ENCODE measurements at regions not wholly inside any gene's neighbourhood (a gene's known extent, or its start where the extent isn't known, plus 50 kb on each side); places are given as distances from the start of the nearest gene placed in this dataset.

DNA sequence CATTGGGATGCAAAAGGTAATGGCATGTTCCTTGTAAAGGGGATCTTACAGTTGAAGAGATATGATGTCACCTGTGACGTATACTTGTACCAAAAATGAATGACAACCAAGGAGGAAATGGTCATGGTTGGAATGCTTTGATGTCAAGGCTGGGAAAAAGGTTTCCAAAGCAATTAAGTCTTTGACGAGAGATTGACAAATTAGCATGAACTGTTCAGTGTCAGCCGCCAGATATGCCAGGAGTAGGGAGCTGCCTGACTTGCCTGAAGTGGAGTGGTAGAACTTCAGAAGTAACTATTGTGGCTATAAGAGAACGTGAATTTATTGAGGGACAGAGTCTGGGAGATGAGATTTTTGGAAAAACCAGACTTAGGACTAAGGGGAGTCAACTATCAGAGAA lies 88.1 kb downstream of the SEPTIN7 start:
- DNase-seq (no peak), ATAC-seq (no peak)
- 89 to 93% (median 91%) methylated on average over 4 of the region's 4 CpGs for WGBS, 4 donors
- Histone ChIP-seq H3K36me3 (peaks cover 0 to 94% (median 52%) of the 10 kb centered on the region in 9 donors), H3K4me1 (peaks cover 0 to 8% (median 0%) of the 10 kb centered on the region in 12 donors), H3K9me3 (no peaks in the 10 kb centered on the region), H3K4me3 (no peak overlapping the region), H3K27ac (no peak overlapping the region), H3K27me3 (no peaks in the 10 kb centered on the region)
- TF ChIP-seq, protein P1, sequence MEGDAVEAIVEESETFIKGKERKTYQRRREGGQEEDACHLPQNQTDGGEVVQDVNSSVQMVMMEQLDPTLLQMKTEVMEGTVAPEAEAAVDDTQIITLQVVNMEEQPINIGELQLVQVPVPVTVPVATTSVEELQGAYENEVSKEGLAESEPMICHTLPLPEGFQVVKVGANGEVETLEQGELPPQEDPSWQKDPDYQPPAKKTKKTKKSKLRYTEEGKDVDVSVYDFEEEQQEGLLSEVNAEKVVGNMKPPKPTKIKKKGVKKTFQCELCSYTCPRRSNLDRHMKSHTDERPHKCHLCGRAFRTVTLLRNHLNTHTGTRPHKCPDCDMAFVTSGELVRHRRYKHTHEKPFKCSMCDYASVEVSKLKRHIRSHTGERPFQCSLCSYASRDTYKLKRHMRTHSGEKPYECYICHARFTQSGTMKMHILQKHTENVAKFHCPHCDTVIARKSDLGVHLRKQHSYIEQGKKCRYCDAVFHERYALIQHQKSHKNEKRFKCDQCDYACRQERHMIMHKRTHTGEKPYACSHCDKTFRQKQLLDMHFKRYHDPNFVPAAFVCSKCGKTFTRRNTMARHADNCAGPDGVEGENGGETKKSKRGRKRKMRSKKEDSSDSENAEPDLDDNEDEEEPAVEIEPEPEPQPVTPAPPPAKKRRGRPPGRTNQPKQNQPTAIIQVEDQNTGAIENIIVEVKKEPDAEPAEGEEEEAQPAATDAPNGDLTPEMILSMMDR (IDR thresholded peaks at IDR 0.05), result no peak
- TF ChIP-seq POLR2A (IDR thresholded peaks at IDR 0.05), result no peak
- intact Hi-C loops (cut with DNase I), result loop anchor here in 1 of 10 donors (5.0 kb wide), 1 partner anchor 182 kb away; no protein-coding TSS in a partner anchor

DNA sequence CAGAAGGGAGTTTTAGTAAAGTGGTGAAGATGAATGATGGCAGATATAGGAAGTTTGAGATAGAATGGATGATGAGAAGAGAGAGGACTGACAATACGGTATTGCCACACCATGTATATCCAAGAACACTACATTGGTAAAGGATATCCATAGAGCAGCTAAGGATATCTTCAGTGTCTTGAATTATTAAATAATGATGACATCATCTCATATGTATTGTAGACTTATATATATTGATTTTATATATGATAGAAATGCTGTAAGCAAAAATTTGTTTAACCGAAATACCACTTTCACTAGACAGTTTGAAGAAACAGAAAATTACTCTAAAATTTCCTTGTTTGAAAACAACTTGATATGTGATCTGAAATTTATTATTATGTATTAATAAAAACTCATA lies 89.0 kb downstream of the SEPTIN7 start:
- H3K27me3 ChIP-seq, result no peaks in the 10 kb centered on the region
- TF ChIP-seq, protein P1 (IDR thresholded peaks at IDR 0.05), result no peak
- no peak for TF ChIP-seq POLR2A (IDR thresholded peaks at IDR 0.05)
- DNase-seq (no peak), ATAC-seq (no peak)
- peak overlapping the region in 1 of 12 donors; percentile 1 for H3K27ac ChIP-seq
- no peaks in the 10 kb centered on the region for H3K9me3 ChIP-seq
- 96 to 99% (median 97%) methylated on average over 2 of the region's 2 CpGs for WGBS, 4 donors
- no peak overlapping the region for H3K4me3 ChIP-seq
- peaks cover 0 to 88% (median 43%) of the 10 kb centered on the region in 9 donors for H3K36me3 ChIP-seq
- intact Hi-C loops (cut with DNase I), result loop anchor here in 1 of 10 donors (5.0 kb wide), 1 partner anchor 183 kb away; no protein-coding TSS in a partner anchor
- peaks cover 0 to 8% (median 0%) of the 10 kb centered on the region in 12 donors for H3K4me1 ChIP-seq

DNA sequence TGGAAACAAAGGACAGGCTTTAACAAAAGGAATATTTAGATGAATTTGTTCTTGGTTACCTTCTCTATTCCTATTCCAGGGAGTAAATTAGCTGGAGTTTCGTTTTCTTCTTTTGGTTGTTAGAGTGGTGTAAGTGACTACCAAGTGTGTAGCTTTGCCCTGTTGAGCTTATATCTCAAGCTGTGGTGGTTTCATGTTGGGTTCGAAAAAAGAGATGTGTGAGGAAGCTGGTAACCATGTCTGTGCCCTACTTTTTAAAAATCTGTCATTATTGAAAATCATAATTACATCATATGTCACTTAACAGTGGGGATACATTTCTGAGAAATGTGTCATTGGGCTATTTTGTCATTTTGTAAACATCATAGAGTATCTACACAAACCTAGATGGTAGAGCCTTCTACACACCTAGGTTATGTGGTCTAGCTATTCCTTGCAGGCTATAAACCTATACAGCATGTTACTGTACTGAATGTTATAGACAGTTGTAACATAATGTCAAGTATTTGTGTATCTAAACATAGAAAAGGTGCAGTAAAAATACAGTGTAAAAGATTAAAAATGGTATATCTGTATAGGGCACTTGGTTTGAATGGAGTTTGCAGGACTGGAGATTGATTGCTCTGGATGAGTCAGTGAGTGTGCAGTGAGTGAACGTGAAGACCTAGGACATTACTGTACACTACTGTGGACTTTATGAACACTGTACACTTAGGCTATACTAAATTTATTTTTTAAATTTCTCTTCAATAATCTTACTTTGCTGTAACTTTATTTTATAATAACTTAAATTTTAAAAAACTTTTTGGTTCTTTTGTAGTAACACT lies 90.4 kb downstream of the SEPTIN7 start:
- no peak overlapping the region for H3K4me3 ChIP-seq
- intact Hi-C loops (cut with DNase I), result no loop called here
- H3K27ac ChIP-seq, result no peak overlapping the region
- TF ChIP-seq, protein P1 (IDR thresholded peaks at IDR 0.05), result no peak
- no peak for TF ChIP-seq POLR2A (IDR thresholded peaks at IDR 0.05)
- peaks cover 0 to 8% (median 0%) of the 10 kb centered on the region in 12 donors for H3K4me1 ChIP-seq
- H3K27me3 ChIP-seq, result no peaks in the 10 kb centered on the region
- whole genome bisulfite sequencing, 4 donors, result 92 to 95% (median 93%) methylated on average over 3 of the region's 3 CpGs
- no peaks in the 10 kb centered on the region for H3K9me3 ChIP-seq
- ATAC-seq (no peak), DNase-seq (no peak)
- peaks cover 0 to 88% (median 29%) of the 10 kb centered on the region in 9 donors for H3K36me3 ChIP-seq

DNA sequence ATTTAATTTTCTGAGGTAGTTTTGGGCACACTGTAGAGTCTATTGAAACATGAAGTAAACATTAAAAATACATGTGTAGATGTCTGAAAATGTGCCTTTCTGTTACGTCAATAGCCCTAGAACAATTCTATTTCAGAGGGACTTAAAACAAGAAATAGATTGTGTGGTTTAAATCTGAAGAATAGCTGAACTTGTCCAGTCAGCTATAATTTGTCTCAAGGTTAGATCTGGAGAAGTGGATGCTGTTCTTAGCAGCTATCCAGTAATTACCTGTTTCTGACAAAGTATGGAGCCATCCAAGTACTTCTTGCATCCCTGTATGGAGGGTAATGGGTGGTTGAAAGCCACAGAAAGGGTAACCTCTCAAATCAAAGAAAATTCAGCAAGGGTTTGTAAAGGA lies 92.8 kb downstream of the SEPTIN7 start:
- H3K9me3 ChIP-seq, result no peaks in the 10 kb centered on the region
- no peak for ATAC-seq

More for the DNA sequence above, 92.8 kb downstream of the SEPTIN7 start:
- Histone ChIP-seq H3K36me3 (peaks cover 0 to 86% (median 30%) of the 10 kb centered on the region in 9 donors), H3K27me3 (no peaks in the 10 kb centered on the region), H3K4me3 (no peak overlapping the region), H3K4me1 (peaks cover 0 to 8% (median 0%) of the 10 kb centered on the region in 12 donors), H3K27ac (no peak overlapping the region)
- no peak for DNase-seq
- WGBS, 4 donors, result 90 to 99% (median 97%) methylated on average over 1 of the region's 1 CpG
- TF ChIP-seq, protein P1 (IDR thresholded peaks at IDR 0.05), result no peak
- TF ChIP-seq POLR2A (IDR thresholded peaks at IDR 0.05), result no peak
- intact Hi-C loops (cut with DNase I), result no loop called here

Measured in heart left ventricle (tissue), 16 donors.